Activated CD4-positive, alpha-beta T cell treated with anti-CD3 and anti-CD28 coated beads, Interleukin-2, amount 50 U/mL, for 24 hours (primary cell): ENCODE measurements at regions not wholly inside any gene's neighbourhood (a gene's known extent, or its start where the extent isn't known, plus 50 kb on each side); places are given as distances from the start of the nearest gene placed in this dataset.

Experiments used
- DNase-seq, 2 donors: peaks; one replicate each; pipeline ENCODE4 v3.0.0-alpha.2; 2020; ENCODE audit warnings: low read depth in 1 of 2, low spot score in 1 of 2

DNA sequence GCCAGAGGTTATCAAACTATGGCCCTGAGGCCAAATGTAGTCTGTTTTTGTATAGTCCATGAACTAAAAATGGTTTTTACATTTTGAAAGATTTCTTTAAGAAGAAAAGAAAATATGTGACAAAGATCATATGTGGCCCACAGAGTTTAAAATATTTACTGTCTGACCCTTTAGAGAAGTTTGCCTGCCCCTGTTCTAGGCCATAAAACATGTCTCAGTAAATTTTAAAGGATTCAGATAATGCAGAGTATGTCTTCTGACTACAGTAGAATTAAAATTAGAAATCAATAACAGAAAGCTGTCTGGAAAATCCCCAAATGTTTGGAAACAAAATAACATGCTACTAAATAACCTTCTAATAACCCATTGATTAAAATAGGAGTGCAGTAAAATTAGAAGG is 86.3 kb downstream of the KCNRG start:
- DNase-seq = no peak

- DNase-seq = no peak
Measured at GRCh38 chr13:50104493-50104892, 89.2 kb downstream of the KCNRG start.

DNA sequence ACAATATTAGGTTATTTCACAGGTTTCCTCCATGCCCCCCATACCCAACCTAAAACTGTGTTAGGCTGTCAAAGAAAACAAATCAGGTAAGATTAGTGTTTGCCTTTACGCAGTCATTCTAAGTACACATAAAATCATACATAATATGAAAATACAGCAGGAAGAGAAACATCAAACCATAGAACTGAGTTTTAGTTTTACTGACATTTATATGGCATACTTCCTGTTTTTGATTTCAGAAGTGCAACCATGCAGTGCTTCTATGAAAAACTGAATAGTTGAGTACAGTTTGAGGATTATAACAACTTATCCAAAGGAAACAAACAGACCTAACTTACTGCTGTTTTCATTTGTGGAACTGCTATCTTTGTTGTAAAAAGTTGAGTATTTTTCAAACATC is 91.3 kb downstream of the KCNRG start:
- DNase-seq = no peak

DNA sequence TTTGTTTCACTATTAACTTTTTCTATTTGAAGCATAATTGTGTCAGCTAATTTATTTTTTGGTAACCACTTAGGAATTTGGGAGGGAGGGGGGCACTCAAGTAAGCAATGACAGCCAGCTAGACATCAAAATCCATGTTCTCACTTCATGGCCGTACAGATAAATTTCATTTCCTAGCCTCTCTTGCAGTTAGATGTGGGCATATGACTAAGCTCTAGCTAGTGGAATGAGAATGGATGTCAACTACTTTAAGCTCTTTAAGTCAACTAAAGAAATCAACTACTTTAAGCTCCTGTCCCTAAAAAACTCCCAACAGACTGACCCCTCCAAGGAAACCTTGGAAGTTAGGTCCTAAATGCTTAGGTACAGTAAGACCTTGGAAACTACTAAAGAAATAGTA is 92.0 kb downstream of the KCNRG start:
- DNase-seq = no peak

- no peak for DNase-seq
Measured at GRCh38 chr13:50114961-50115360, 99.7 kb downstream of the KCNRG start.

DNA sequence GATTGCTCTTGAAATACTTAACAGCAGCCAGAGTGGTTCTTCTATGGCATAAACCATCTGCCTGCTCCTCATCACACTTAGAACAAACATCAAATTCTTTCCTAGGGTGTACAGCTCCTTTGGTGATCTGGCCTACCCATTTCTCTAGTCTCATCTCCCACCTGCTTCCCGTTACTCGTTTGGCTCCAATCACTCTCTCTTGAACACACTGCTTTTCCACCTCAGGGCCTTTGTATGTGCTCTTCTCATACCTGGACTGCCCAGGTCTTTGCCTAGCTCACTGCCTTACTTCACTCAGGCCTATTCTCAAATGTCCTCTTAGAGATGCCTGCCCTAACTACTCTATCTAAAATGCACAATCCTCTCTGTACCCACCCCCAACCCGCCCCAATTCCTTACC is 100.5 kb downstream of the KCNRG start:
- no peak for DNase-seq

DNA sequence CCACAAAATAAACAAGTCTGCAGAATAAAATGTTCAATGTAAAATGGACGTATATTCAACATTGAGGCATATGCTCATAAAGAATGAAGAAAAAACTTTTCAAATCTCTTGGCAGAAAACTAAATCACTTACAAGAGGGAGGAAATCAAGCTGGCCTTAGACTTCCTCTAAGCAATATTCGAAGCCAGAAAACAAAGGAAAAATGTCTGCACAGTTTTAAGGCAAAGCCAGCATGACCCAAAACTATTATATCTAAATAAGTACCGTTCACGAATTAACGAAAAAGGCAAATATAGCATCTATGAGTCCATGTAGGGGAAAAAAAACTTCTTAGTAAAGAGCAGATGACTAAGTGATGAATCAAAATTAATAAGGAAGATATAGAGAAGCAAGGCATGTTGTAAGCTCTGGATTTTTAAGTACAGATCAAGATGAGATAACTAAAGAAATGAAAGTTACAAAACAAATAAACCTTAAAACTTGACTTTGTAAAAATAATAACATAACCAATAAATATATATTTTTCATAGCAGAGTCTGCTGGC is 101.3 kb downstream of the KCNRG start:
- no peak for DNase-seq

- no peak for DNase-seq
Measured at GRCh38 chr13:50119591-50119990, 104.3 kb downstream of the KCNRG start.

- no peak for DNase-seq
Measured at GRCh38 chr13:50122455-50122854, 107.2 kb downstream of the KCNRG start.

- no peak for DNase-seq
Measured at GRCh38 chr13:50123002-50123401, 107.8 kb downstream of the KCNRG start.

- no peak for DNase-seq
Measured at GRCh38 chr13:50123515-50123861, 108.2 kb downstream of the KCNRG start.

DNA sequence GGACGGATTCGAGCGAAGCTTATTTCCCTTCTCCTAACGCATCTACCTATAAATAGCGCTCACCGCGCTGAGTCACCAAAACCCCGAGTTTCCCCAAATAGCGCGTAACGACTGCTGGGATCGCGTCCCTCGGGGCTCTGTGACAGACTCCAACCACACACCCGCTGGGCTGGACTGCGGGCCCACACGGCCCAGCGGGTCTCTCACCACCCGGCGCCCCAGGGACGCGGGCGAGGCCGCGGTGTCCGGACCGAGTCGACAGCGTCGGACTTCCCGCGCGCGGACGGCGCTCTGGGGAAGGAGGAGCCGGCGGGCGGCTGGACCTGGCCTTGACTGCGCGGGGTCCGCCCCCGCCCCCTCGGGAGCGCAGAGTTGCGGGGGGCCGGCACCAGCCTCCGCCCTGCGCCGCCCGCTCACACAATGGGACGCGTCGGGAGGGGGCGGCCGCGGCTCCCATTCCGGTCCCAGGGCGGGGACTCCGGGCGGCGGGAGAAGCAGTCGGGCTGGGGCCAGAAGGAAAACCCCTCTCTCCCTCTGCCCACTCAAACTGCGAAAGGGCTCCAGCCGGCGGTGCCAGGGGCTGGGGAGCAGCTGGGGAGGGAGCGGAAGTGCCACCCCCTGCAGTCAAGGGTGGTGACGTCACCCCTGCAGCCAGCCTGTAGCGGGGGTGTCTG is 108.8 kb downstream of the KCNRG start:
- peak in 1 of 2 donors; percentile 66 for DNase-seq

DNA sequence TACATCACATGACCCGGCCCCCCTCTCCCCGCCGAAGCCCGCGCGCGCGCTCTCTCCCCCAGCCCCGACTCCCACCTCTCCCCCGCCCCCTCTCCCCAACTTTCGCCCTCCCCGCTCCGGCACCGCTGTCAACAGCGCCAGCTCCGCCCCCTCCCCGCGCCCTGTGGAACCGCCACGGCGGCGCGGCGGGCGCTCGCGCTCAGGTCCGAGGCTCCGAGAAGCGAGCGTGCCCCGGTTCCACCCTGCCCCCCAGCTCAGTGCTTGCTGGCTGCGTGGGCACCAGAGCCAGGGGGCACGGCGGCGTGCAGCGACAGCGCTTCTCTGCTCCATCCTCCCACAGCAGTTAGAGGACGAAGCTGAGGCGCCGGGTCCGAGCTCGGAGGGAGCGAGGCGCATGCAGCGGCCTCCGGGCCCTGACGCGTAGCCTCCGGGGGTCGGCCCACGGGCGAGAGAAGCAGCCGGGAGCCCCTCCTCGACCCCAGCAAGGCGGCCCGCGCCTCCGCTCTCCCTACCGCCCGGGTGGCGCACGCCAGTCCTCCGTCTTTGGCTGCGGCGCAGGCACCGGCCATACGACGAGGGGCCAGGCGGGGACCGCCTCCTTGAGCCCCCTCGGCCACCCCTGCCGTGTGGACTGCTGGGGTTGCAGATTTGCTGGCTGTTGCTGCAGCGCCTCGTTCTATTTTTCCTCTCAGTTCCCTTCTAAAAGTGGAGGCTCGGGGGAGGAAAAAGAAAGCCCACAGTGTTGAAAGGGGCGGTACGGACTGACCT is 109.5 kb downstream of the KCNRG start:
- peak; percentile 79 to 90 for DNase-seq

DNA sequence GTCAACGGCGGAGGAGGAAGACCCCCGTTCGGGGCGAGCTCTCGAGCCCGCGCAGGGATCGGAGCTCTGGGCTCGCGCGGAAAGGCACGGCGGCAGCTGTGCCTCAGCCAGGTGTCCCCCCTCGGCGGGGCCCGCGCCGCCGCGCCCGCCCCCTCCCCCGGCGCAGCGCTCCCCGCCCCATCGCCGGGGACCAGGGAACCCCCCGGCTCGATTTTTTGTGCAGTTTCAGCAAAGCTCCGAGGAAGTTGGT is 110.0 kb downstream of the KCNRG start:
- DNase-seq = no peak

- peak; percentile 60 to 77 for DNase-seq
Measured at GRCh38 chr13:50125554-50126262, 110.5 kb downstream of the KCNRG start.

GRCh38 chr13:50126263-50126992 is 111.2 kb downstream of the KCNRG start:
- DNase-seq = no peak

- peak; percentile 16 to 37 for DNase-seq
Measured at GRCh38 chr13:50126993-50127725, 111.9 kb downstream of the KCNRG start.

GRCh38 chr13:50127726-50128291 is 112.6 kb downstream of the KCNRG start:
- no peak for DNase-seq

- no peak for DNase-seq
Measured at GRCh38 chr13:50128428-50128931, 113.2 kb downstream of the KCNRG start.

- DNase-seq = no peak
Measured at GRCh38 chr13:50129081-50129705, 113.9 kb downstream of the KCNRG start.
